Mesendoderm (in vitro differentiated cells): ENCODE measurements at regions not wholly inside any gene's neighbourhood (a gene's known extent, or its start where the extent isn't known, plus 50 kb on each side); places are given as distances from the start of the nearest gene placed in this dataset.

ENCODE experiments used
- DNase-seq: peaks from one replicate; pipeline ENCODE4 v3.0.0; 2013
- H2AK5ac ChIP-seq: 2 replicates; pipeline ENCODE4 v1.6.1; 2013; ENCODE audit warnings: low read length, inconsistent platforms
- H2BK120ac ChIP-seq: 2 replicates; pipeline ENCODE4 v1.6.1; 2013; ENCODE audit warnings: low read depth, mild to moderate bottlenecking, low read length, moderate library complexity, mixed read lengths
- H2BK15ac ChIP-seq: replicated peaks from 2 replicates; pipeline ENCODE4 v1.6.1; 2013; ENCODE audit warnings: low read depth, mild to moderate bottlenecking, moderate library complexity
- H2BK5ac ChIP-seq: 2 replicates; pipeline ENCODE4 v1.6.1; 2013; ENCODE audit warnings: low read length, inconsistent platforms
- H3K18ac ChIP-seq: 2 replicates; pipeline ENCODE4 v1.6.1; 2013; ENCODE audit warnings: mild to moderate bottlenecking, low read length, mixed read lengths
- H3K23ac ChIP-seq: one replicate; pipeline ENCODE4 v1.6.1; 2013; ENCODE audit warnings: low read length
- H3K27ac ChIP-seq: 2 replicates; pipeline ENCODE4 v1.5.1; 2013; ENCODE audit warnings: low read depth, mild to moderate bottlenecking, inconsistent platforms, low read length, moderate library complexity
- H3K27me3 ChIP-seq: 2 replicates; pipeline ENCODE4 v1.6.1; 2013; ENCODE audit warnings: low read length, control low read depth, mild to moderate bottlenecking, inconsistent platforms; ENCODE audit not compliant: insufficient read depth, poor library complexity
- H3K36me3 ChIP-seq: 2 replicates; pipeline ENCODE4 v1.6.1; 2013; ENCODE audit warnings: low read length, inconsistent platforms; ENCODE audit not compliant: control insufficient read depth, insufficient read depth
- H3K4ac ChIP-seq: one replicate; pipeline ENCODE4 v1.6.1; 2013; ENCODE audit warnings: low read depth, mild to moderate bottlenecking, low read length, moderate library complexity
- H3K4me1 ChIP-seq: 2 replicates; pipeline ENCODE4 v1.6.1; 2013; ENCODE audit warnings: low read depth, low read length, inconsistent platforms; ENCODE audit not compliant: control insufficient read depth
- H3K4me2 ChIP-seq: 2 replicates; pipeline ENCODE4 v1.6.1; 2013; ENCODE audit warnings: low read length
- H3K4me3 ChIP-seq: 2 replicates; pipeline ENCODE4 v1.5.1; 2013; ENCODE audit warnings: mild to moderate bottlenecking, low read length
- H3K56ac ChIP-seq: one replicate; pipeline ENCODE4 v1.6.1; 2013; ENCODE audit warnings: low read length
- H3K79me1 ChIP-seq: 2 replicates; pipeline ENCODE4 v1.6.1; 2013; ENCODE audit warnings: low read length, inconsistent platforms
- H3K79me2 ChIP-seq: 2 replicates; pipeline ENCODE4 v1.6.1; 2013; ENCODE audit warnings: mild to moderate bottlenecking, low read length; ENCODE audit not compliant: control insufficient read depth, insufficient read depth
- H3K9ac ChIP-seq: 2 replicates; pipeline ENCODE4 v1.6.1; 2013; ENCODE audit warnings: low read length, inconsistent platforms
- H4K5ac ChIP-seq: one replicate; pipeline ENCODE4 v1.6.1; 2013; ENCODE audit warnings: low read length
- H4K8ac ChIP-seq: one replicate; pipeline ENCODE4 v1.6.1; 2013; ENCODE audit warnings: low read depth, mild to moderate bottlenecking, control low read depth, low read length, moderate library complexity
- WGBS: extraction: QIAGEN DNeasy Blood & Tissue Kit; methylation state at CpG from one replicate; pipeline ENCODE4 v1.1.7; 2013; ENCODE audit warnings: low lambda C conversion rate, missing lambda C conversion rate; ENCODE audit not compliant: insufficient coverage; ENCODE audit errors: extremely low coverage; 5-methylcytosine and 5-hydroxymethylcytosine counted together

GRCh38 chr4:20493761-20494353, 206.4 kb upstream of the PACRGL start:
- H3K4me1 ChIP-seq, result no peaks in the 10 kb centered on the region
- H3K27me3 ChIP-seq, result no peaks in the 10 kb centered on the region
- no peak overlapping the region for H2AK5ac ChIP-seq
- no peak overlapping the region for H3K27ac ChIP-seq
- DNase-seq, result no peak
- no CpG with 5 or more reads among the region's 1 CpG for WGBS
- no peak overlapping the region for H2BK15ac ChIP-seq
- H3K23ac ChIP-seq, result no peak overlapping the region
- H4K8ac ChIP-seq, result no peak overlapping the region
- no peak overlapping the region for H3K4ac ChIP-seq
- no peaks in the 10 kb centered on the region for H3K36me3 ChIP-seq
- H3K4me3 ChIP-seq, result no peak overlapping the region
- H2BK5ac ChIP-seq, result no peak overlapping the region
- no peak overlapping the region for H3K4me2 ChIP-seq
- H4K5ac ChIP-seq, result no peak overlapping the region
- H2BK120ac ChIP-seq, result no peak overlapping the region
- no peaks in the 10 kb centered on the region for H3K79me2 ChIP-seq
- no peaks in the 10 kb centered on the region for H3K79me1 ChIP-seq
- H3K9ac ChIP-seq, result no peak overlapping the region
- H3K18ac ChIP-seq, result no peak overlapping the region
- no peak overlapping the region for H3K56ac ChIP-seq

GRCh38 chr4:20496068-20496467, 204.2 kb upstream of the PACRGL start:
- H4K5ac ChIP-seq, result no peak overlapping the region
- H3K27ac ChIP-seq, result no peak overlapping the region
- no peak overlapping the region for H2BK15ac ChIP-seq
- no peaks in the 10 kb centered on the region for H3K79me1 ChIP-seq
- no peak overlapping the region for H2AK5ac ChIP-seq
- H3K36me3 ChIP-seq, result no peaks in the 10 kb centered on the region
- no peak overlapping the region for H3K18ac ChIP-seq
- no peak overlapping the region for H3K9ac ChIP-seq
- no peak overlapping the region for H3K4ac ChIP-seq
- no peak overlapping the region for H3K23ac ChIP-seq
- no peaks in the 10 kb centered on the region for H3K79me2 ChIP-seq
- H2BK5ac ChIP-seq, result no peak overlapping the region
- H3K4me2 ChIP-seq, result no peak overlapping the region
- no peak overlapping the region for H4K8ac ChIP-seq
- no peak overlapping the region for H3K56ac ChIP-seq
- no CpG with 5 or more reads among the region's 1 CpG for WGBS
- no peak overlapping the region for H3K4me3 ChIP-seq
- H3K4me1 ChIP-seq, result no peaks in the 10 kb centered on the region
- H3K27me3 ChIP-seq, result no peaks in the 10 kb centered on the region
- no peak overlapping the region for H2BK120ac ChIP-seq
- DNase-seq, result no peak

- DNase-seq, result no peak
- no peaks in the 10 kb centered on the region for H3K27me3 ChIP-seq
- H3K27ac ChIP-seq, result no peak overlapping the region
- no peak overlapping the region for H3K4me2 ChIP-seq
- H3K79me1 ChIP-seq, result no peaks in the 10 kb centered on the region
- H3K18ac ChIP-seq, result no peak overlapping the region
- no peak overlapping the region for H4K5ac ChIP-seq
- H3K56ac ChIP-seq, result no peak overlapping the region
- H2AK5ac ChIP-seq, result no peak overlapping the region
- no peak overlapping the region for H3K4me3 ChIP-seq
- H3K23ac ChIP-seq, result no peak overlapping the region
- H2BK5ac ChIP-seq, result no peak overlapping the region
- H3K79me2 ChIP-seq, result no peaks in the 10 kb centered on the region
- WGBS, result no CpG with 5 or more reads among the region's 3 CpGs
- no peaks in the 10 kb centered on the region for H3K4me1 ChIP-seq
- H3K4ac ChIP-seq, result no peak overlapping the region
- H3K9ac ChIP-seq, result no peak overlapping the region
- H2BK15ac ChIP-seq, result no peak overlapping the region
- H4K8ac ChIP-seq, result no peak overlapping the region
- no peaks in the 10 kb centered on the region for H3K36me3 ChIP-seq
- no peak overlapping the region for H2BK120ac ChIP-seq
Observed at GRCh38 chr4:20504146-20504545, 196.1 kb upstream of the PACRGL start.

GRCh38 chr4:20505927-20506326, 194.3 kb upstream of the PACRGL start:
- H4K5ac ChIP-seq, result no peak overlapping the region

GRCh38 chr4:20506827-20507226, 193.4 kb upstream of the PACRGL start:
- Histone ChIP-seq H3K9ac (no peak overlapping the region), H4K5ac (no peak overlapping the region), H2BK120ac (no peak overlapping the region), H3K18ac (no peak overlapping the region), H2AK5ac (no peak overlapping the region), H3K27me3 (no peaks in the 10 kb centered on the region), H3K27ac (no peak overlapping the region), H3K4ac (no peak overlapping the region), H3K23ac (no peak overlapping the region), H3K56ac (no peak overlapping the region), H4K8ac (no peak overlapping the region), H3K79me1 (no peaks in the 10 kb centered on the region), H2BK15ac (no peak overlapping the region), H3K36me3 (no peaks in the 10 kb centered on the region), H3K4me1 (no peaks in the 10 kb centered on the region), H3K79me2 (no peaks in the 10 kb centered on the region), H2BK5ac (no peak overlapping the region), H3K4me3 (no peak overlapping the region), H3K4me2 (no peak overlapping the region)
- WGBS, result no CpG with 5 or more reads among the region's 2 CpGs
- DNase-seq, result no peak

More at GRCh38 chr4:20505927-20506326, 194.3 kb upstream of the PACRGL start:
- WGBS, result no CpG with 5 or more reads among the region's 1 CpG
- Histone ChIP-seq H3K9ac (no peak overlapping the region), H2BK120ac (no peak overlapping the region), H3K4me1 (no peaks in the 10 kb centered on the region), H3K4me2 (no peak overlapping the region), H3K4me3 (no peak overlapping the region), H3K36me3 (no peaks in the 10 kb centered on the region), H3K23ac (no peak overlapping the region), H3K18ac (no peak overlapping the region), H3K27me3 (no peaks in the 10 kb centered on the region), H2BK5ac (no peak overlapping the region), H3K56ac (no peak overlapping the region), H4K8ac (no peak overlapping the region), H3K79me1 (no peaks in the 10 kb centered on the region), H3K27ac (no peak overlapping the region), H2AK5ac (no peak overlapping the region), H3K4ac (no peak overlapping the region), H3K79me2 (no peaks in the 10 kb centered on the region), H2BK15ac (no peak overlapping the region)
- no peak for DNase-seq

- no peak overlapping the region for H3K4ac ChIP-seq
- H3K4me2 ChIP-seq, result no peak overlapping the region
- H2BK5ac ChIP-seq, result no peak overlapping the region
- H3K27ac ChIP-seq, result no peak overlapping the region
- H3K23ac ChIP-seq, result no peak overlapping the region
- H3K4me3 ChIP-seq, result no peak overlapping the region
- no peak overlapping the region for H3K56ac ChIP-seq
- WGBS, result no CpG with 5 or more reads among the region's 2 CpGs
- DNase-seq, result no peak
- H3K9ac ChIP-seq, result no peak overlapping the region
- H3K79me2 ChIP-seq, result no peaks in the 10 kb centered on the region
- no peaks in the 10 kb centered on the region for H3K79me1 ChIP-seq
- H2BK120ac ChIP-seq, result no peak overlapping the region
- no peak overlapping the region for H4K8ac ChIP-seq
- no peak overlapping the region for H2AK5ac ChIP-seq
- H3K4me1 ChIP-seq, result no peaks in the 10 kb centered on the region
- H3K18ac ChIP-seq, result no peak overlapping the region
- no peak overlapping the region for H2BK15ac ChIP-seq
- no peaks in the 10 kb centered on the region for H3K36me3 ChIP-seq
- H4K5ac ChIP-seq, result no peak overlapping the region
- H3K27me3 ChIP-seq, result no peaks in the 10 kb centered on the region
Observed at GRCh38 chr4:20509315-20509714, 190.9 kb upstream of the PACRGL start.
